PC-9 (cell line): ENCODE measurements at regions not wholly inside any gene's neighbourhood (a gene's known extent, or its start where the extent isn't known, plus 50 kb on each side); places are given as distances from the start of the nearest gene placed in this dataset.

Experiments
- BruUV-seq: library from RNA; stranded (reverse); fragments of 400-500 nt; replicated peaks from 2 replicates; lab custom pipeline; 2021; lab: Mats Ljungman, UMichigan
- CTCF ChIA-PET: fragments of 300-600 bp; sonication (Branson Sonifier 250); formaldehyde crosslinking; loops from one replicate; lab custom pipeline; 2022; ENCODE audit warnings: antibody characterized with exemption; lab: Charles Lee
- POLR2A ChIA-PET: fragments of 300-600 bp; sonication (Branson Sonifier 250); formaldehyde crosslinking; loops from one replicate; lab custom pipeline; 2022; ENCODE audit warnings: antibody characterized with exemption; ENCODE audit not compliant: unreplicated experiment; lab: Charles Lee
- DNase-seq, 2 experiments: peaks; one replicate each; pipeline versions ENCODE4 v3.0.0 to v3.0.0-alpha.2; 2015 to 2022; ENCODE audit warnings: mixed read lengths in 1 of 2
- H2AFZ ChIP-seq: fragments of 200-600 bp; sonication (generic); 2 replicates; pipeline ENCODE4 v1.8.1; 2017; ENCODE audit warnings: antibody characterized with exemption
- H3F3A ChIP-seq: fragments of 200-600 bp; sonication (generic); 2 replicates; pipeline ENCODE4 v1.8.1; 2017; ENCODE audit warnings: antibody characterized with exemption, mild to moderate bottlenecking, low read depth; ENCODE audit not compliant: insufficient read depth
- H3K27ac ChIP-seq: fragments of 200-600 bp; sonication (generic); 2 replicates; pipeline ENCODE4 v1.6.1; 2016; ENCODE audit warnings: mixed run types
- H3K27me3 ChIP-seq: fragments of 200-600 bp; sonication (generic); 2 replicates; pipeline ENCODE4 v1.6.1; 2016; ENCODE audit warnings: low read depth, mixed run types; ENCODE audit not compliant: insufficient read depth
- H3K36me3 ChIP-seq: fragments of 200-600 bp; sonication (generic); 2 replicates; pipeline ENCODE4 v1.6.1; 2016; ENCODE audit warnings: low read depth, mixed run types
- H3K4me1 ChIP-seq: fragments of 200-600 bp; sonication (generic); replicated peaks from 2 replicates; pipeline ENCODE4 v1.6.1; 2016; ENCODE audit warnings: mixed run types; ENCODE audit not compliant: insufficient read depth
- H3K4me2 ChIP-seq: fragments of 200-600 bp; sonication (generic); 2 replicates; pipeline ENCODE4 v1.6.1; 2017; ENCODE audit warnings: mixed run types
- H3K4me3 ChIP-seq: fragments of 200-600 bp; sonication (generic); 2 replicates; pipeline ENCODE4 v1.6.1; 2016; ENCODE audit warnings: mixed run types
- H3K79me2 ChIP-seq: fragments of 200-600 bp; sonication (generic); 2 replicates; pipeline ENCODE4 v1.6.1; 2017; ENCODE audit warnings: low read depth, mixed run types
- H3K9me2 ChIP-seq: fragments of 200-600 bp; sonication (generic); 2 replicates; pipeline ENCODE4 v1.8.1; 2017; ENCODE audit warnings: mild to moderate bottlenecking; ENCODE audit not compliant: insufficient read depth
- H3K9me3 ChIP-seq: fragments of 200-600 bp; sonication (generic); 2 replicates; pipeline ENCODE4 v1.8.1; 2016; ENCODE audit warnings: low read depth; ENCODE audit not compliant: insufficient read depth
- H4K20me1 ChIP-seq: fragments of 200-600 bp; sonication (generic); 2 replicates; pipeline ENCODE4 v1.8.1; 2017; ENCODE audit not compliant: insufficient read depth
- EZH2 ChIP-seq: fragments of 200-600 bp; sonication (generic); IDR thresholded peaks from 2 replicates; pipeline ENCODE4 v1.8.0; 2017; ENCODE audit warnings: antibody characterized with exemption, low read depth
- intact Hi-C: fragments of 100-400 bp; cut with micrococcal nuclease; formaldehyde crosslinking; loops from one replicate; pipeline ENCODE4 v1.10.0; 2022; ENCODE audit not compliant: unreplicated experiment
- TF ChIP-seq, protein P1 (sequence below): fragments of 200-600 bp; sonication (generic); conservative IDR thresholded peaks from 2 replicates; pipeline ENCODE4 v1.6.1; 2017; ENCODE audit warnings: mixed run types, antibody characterized with exemption, mild to moderate bottlenecking, moderate library complexity

DNA sequence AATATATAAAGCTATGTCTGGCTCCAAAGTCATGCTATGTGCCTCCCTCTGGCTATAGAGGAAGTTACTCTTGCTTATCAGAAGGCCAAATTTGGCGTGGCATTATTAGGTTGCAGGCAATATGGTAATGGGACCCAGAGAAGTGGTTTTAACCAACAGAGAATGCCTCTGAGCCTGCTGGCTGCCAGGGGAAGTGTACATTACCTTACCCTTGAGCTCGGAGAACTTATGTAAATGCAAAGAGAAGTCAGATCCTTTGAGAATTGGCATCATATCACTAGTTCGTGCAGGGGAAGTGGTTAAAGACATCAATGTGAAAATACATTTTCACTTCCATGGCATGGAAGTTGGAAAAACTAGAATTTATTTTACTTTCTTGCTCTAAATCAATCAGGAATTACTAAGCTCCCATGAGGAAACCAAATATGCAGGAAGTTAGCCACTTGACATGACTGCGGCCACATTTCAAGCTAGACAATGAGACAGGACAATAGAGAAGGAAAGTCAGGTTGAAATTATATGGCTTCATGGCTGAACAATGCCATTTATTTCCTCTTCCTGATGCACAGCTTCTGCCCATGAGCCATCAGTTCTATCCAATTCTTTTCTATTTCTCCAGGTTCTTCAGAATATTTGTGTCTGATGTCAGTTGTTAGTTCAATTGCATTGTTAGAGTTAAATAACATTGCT, 134.0 kb upstream of the PHACTR1 start:
- no peaks in the 10 kb centered on the region for H3K36me3 ChIP-seq
- no peak for DNase-seq
- H3K27ac ChIP-seq = no peak overlapping the region
- H3K4me2 ChIP-seq = no peak overlapping the region
- intact Hi-C loops = no loop called here
- H3K27me3 ChIP-seq = no peaks in the 10 kb centered on the region
- TF ChIP-seq, protein P1, sequence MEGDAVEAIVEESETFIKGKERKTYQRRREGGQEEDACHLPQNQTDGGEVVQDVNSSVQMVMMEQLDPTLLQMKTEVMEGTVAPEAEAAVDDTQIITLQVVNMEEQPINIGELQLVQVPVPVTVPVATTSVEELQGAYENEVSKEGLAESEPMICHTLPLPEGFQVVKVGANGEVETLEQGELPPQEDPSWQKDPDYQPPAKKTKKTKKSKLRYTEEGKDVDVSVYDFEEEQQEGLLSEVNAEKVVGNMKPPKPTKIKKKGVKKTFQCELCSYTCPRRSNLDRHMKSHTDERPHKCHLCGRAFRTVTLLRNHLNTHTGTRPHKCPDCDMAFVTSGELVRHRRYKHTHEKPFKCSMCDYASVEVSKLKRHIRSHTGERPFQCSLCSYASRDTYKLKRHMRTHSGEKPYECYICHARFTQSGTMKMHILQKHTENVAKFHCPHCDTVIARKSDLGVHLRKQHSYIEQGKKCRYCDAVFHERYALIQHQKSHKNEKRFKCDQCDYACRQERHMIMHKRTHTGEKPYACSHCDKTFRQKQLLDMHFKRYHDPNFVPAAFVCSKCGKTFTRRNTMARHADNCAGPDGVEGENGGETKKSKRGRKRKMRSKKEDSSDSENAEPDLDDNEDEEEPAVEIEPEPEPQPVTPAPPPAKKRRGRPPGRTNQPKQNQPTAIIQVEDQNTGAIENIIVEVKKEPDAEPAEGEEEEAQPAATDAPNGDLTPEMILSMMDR = no peak
- TF ChIP-seq EZH2 = no peak
- ChIA-PET POLR2A (no interaction called here), CTCF (no interaction called here)
- H3K4me1 ChIP-seq = peaks cover 5% of the 10 kb centered on the region
- H3F3A ChIP-seq = no peaks in the 10 kb centered on the region
- H4K20me1 ChIP-seq = no peaks in the 10 kb centered on the region
- no peaks in the 10 kb centered on the region; the same call in 1 of the 2 replicates for H3K9me3 ChIP-seq
- no peaks in the 10 kb centered on the region for H3K79me2 ChIP-seq
- H3K9me2 ChIP-seq = no peaks in the 10 kb centered on the region
- no peak overlapping the region for H2AFZ ChIP-seq
- BruUV-seq = no TSS peak
- no peak overlapping the region for H3K4me3 ChIP-seq

DNA sequence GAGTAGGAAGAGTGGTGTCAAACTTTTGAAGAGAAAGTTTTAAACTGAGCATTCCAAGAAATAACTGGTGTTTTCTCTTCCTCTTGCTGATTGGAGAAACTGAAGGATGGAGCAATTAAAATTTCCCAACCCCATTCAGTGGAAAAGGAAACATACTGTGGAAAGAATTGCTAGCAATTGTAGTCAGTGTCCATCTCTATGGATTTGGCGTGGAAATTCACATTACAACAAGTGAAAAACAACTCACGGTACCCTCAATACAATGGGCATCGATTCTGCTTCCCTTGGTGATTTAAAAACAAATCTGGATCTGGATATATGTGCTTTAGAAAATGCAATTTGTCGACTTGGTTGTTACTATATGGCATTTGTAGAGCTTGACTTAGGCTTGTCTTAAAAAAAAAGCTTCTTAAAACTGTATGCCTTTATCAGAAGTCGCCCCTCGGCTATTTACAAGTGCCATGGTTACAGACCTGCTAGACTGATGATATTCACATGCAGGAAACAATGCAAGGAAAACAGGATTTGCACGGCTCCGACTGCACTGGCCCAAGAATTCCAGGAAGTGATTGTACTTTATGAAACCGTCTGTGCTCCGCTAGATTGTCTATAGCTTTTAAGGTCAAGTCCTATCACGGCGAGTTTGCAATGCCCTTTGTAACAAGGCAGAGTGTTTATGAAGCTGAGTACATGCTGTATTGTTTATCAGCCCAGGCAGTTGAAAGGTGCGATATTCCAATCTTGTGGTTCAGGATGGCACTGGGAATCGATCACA, 131.7 kb upstream of the PHACTR1 start:
- no peaks in the 10 kb centered on the region; the same call in 1 of the 2 replicates for H3K9me3 ChIP-seq
- H3F3A ChIP-seq = no peaks in the 10 kb centered on the region
- POLR2A ChIA-PET = no interaction called here
- peaks cover 5% of the 10 kb centered on the region for H3K4me1 ChIP-seq
- BruUV-seq = no TSS peak
- no peaks in the 10 kb centered on the region for H3K9me2 ChIP-seq
- TF ChIP-seq, protein P1 = no peak
- no peak for TF ChIP-seq EZH2
- H3K27me3 ChIP-seq = no peaks in the 10 kb centered on the region
- H2AFZ ChIP-seq = no peak overlapping the region
- no peak overlapping the region for H3K4me3 ChIP-seq
- H3K27ac ChIP-seq = no peak overlapping the region
- no peaks in the 10 kb centered on the region for H3K36me3 ChIP-seq
- H3K4me2 ChIP-seq = no peak overlapping the region
- H3K79me2 ChIP-seq = no peaks in the 10 kb centered on the region
- no peak for DNase-seq
- H4K20me1 ChIP-seq = no peaks in the 10 kb centered on the region
- CTCF ChIA-PET = no interaction called here
- intact Hi-C loops = no loop called here

DNA sequence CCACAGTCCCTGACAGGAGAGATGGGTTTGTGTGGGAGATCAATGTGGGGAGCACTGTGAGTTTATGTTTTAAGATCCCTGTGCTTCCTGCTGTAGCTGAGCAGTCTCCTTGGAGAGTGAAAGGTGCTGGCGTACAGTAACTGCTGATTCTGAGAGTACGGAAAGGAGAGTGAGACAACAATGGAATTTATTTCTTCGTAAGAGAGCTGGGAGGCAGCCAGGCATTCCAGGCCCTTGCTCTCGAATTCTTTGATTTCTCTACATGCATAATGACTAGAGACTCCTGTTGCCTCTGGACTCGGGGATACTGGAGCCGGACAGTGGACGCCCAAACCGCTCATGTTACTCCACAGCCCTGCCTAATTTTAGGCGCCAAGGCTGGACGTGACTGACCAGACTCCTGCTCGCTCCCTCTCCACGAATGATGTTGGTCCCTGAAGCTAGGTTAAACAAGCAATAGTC, 131.0 kb upstream of the PHACTR1 start:
- Histone ChIP-seq H3F3A (no peaks in the 10 kb centered on the region), H3K9me3 (no peaks in the 10 kb centered on the region; the same call in 1 of the 2 replicates), H3K27me3 (no peaks in the 10 kb centered on the region), H3K9me2 (no peaks in the 10 kb centered on the region), H4K20me1 (no peaks in the 10 kb centered on the region), H3K4me1 (peaks cover 5% of the 10 kb centered on the region), H3K4me3 (no peak overlapping the region), H3K79me2 (no peaks in the 10 kb centered on the region), H3K4me2 (no peak overlapping the region), H3K36me3 (no peaks in the 10 kb centered on the region), H2AFZ (no peak overlapping the region), H3K27ac (no peak overlapping the region)
- TF ChIP-seq, protein P1 = no peak
- TF ChIP-seq EZH2 = no peak
- intact Hi-C loops = no loop called here
- POLR2A ChIA-PET = interaction anchor here (0.5 kb wide), 1 partner anchor 337 kb away, joined by 3 read pairs; no protein-coding TSS in a partner anchor
- no TSS peak for BruUV-seq
- CTCF ChIA-PET = no interaction called here
- no peak for DNase-seq
